Adrenal gland (tissue), 5 donors: ENCODE measurements at regions not wholly inside any gene's neighbourhood (a gene's known extent, or its start where the extent isn't known, plus 50 kb on each side); places are given as distances from the start of the nearest gene placed in this dataset.

Experiments used
- POLR2A ChIP-seq, 2 donors: fragments of 450-650 bp; IDR thresholded peaks; one replicate each; pipeline ENCODE4 v1.6.1; 2017; ENCODE audit warnings: antibody characterized with exemption in 2 of 2, mild to moderate bottlenecking in 2 of 2, moderate library complexity in 1 of 2
- TF ChIP-seq, protein P1 (sequence below), 6 experiments: fragments of 450-650 bp in 4 of 6; fragments of 200-600 bp in 2 of 6; sonication (generic) in 1 of 6; IDR thresholded peaks; 1 replicate in 5 of 6; 2 replicates in 1 of 6; pipeline versions ENCODE4 v1.5.1 to v1.8.0; 2016 to 2021; ENCODE audit warnings: antibody characterized with exemption in 6 of 6, mild to moderate bottlenecking in 2 of 6, moderate library complexity in 1 of 6
- donor health status: DM: no; HTN: no; CAD: no.

GRCh38 chr4:134510544-134510943 lies 309.0 kb upstream of the PABPC4L start:
- TF ChIP-seq, protein P1, sequence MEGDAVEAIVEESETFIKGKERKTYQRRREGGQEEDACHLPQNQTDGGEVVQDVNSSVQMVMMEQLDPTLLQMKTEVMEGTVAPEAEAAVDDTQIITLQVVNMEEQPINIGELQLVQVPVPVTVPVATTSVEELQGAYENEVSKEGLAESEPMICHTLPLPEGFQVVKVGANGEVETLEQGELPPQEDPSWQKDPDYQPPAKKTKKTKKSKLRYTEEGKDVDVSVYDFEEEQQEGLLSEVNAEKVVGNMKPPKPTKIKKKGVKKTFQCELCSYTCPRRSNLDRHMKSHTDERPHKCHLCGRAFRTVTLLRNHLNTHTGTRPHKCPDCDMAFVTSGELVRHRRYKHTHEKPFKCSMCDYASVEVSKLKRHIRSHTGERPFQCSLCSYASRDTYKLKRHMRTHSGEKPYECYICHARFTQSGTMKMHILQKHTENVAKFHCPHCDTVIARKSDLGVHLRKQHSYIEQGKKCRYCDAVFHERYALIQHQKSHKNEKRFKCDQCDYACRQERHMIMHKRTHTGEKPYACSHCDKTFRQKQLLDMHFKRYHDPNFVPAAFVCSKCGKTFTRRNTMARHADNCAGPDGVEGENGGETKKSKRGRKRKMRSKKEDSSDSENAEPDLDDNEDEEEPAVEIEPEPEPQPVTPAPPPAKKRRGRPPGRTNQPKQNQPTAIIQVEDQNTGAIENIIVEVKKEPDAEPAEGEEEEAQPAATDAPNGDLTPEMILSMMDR (IDR thresholded peaks at IDR 0.05): no peak
- no peak for TF ChIP-seq POLR2A (IDR thresholded peaks at IDR 0.05)
